ENCODE measurements at regions not wholly inside any gene's neighbourhood (a gene's known extent, or its start where the extent isn't known, plus 50 kb on each side); places are given as distances from the start of the nearest gene placed in this dataset.

DNA sequence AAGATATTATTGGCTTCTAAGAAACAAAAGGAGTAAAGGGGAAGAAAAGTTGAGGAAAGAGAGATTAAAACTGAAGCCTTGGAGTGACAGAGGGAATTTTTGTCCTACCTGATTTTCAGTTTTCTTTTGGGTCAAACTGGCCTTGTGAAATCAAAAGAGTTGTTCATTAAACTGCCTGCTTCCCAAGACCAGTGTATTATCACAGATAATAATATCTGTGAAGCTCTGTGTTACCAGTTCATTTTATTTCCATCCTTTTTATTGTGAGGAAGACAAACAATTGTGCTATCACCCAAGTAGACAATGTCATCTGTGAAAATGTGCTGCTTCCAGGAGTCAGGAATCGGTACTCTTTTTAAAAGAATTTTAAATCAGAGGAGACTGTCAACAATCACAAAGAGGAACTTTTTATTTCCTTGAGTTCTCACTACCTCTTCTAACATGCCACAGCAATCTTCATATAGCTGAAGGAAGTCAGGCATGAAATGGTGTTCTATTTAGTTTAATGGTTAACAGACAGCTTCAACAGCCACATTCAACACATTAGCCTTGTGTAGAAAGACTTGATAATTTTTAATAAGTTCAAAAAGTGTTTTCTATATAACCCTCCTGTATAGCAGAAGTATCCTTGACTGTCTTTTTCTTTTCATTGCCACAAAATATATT lies 554.8 kb downstream of the PIK3C3 start:
- no peak overlapping the region for H3K27ac ChIP-seq (ENCODE audit: extremely low read depth, low read depth, low read length)
- POLR2A ChIA-PET, result no interaction called here
- no peaks in the 10 kb centered on the region for H3K4me1 ChIP-seq (replicated peaks in 1 of 2; ENCODE audit: control insufficient read depth in 2 of 2, insufficient read depth in 2 of 2, low read length in 2 of 2)
- no peak overlapping the region for H3K4me2 ChIP-seq (ENCODE audit: insufficient read depth, low read length)
- intact Hi-C loops (cut with micrococcal nuclease) (no loop called here), in situ Hi-C loops (cut with MboI) (no loop called here)
- no peak overlapping the region for H2AFZ ChIP-seq (ENCODE audit: low read depth, low read length)
- ATAC-seq (no peak), FAIRE-seq (no peak), DNase-seq (ENCODE audit: extremely low read depth in 1 of 4, low spot score in 3 of 4) (no peak)
- H3K9me1 ChIP-seq (ENCODE audit: control insufficient read depth, insufficient read depth, low read length), result no peaks in the 10 kb centered on the region
- CTCF ChIA-PET (ENCODE audit: low intra/inter-chr PET ratio), result no interaction called here
- H3K27me3 ChIP-seq (ENCODE audit: control insufficient read depth in 2 of 2, insufficient read depth in 2 of 2, low read length in 2 of 2), result no peaks in the 10 kb centered on the region
- 0% methylated on average over 1 of the region's 1 CpG for WGBS (ENCODE audit: insufficient coverage, low coverage, missing lambda C conversion rate)
- BruUV-seq (replicated peaks), result no TSS peak
- H3K9me3 ChIP-seq (replicated peaks; ENCODE audit: control insufficient read depth, insufficient read depth, low read depth, low read length), result no peaks in the 10 kb centered on the region
- H3K79me2 ChIP-seq (ENCODE audit: control insufficient read depth, insufficient read depth, low read length), result no peaks in the 10 kb centered on the region
- no peaks in the 10 kb centered on the region for H4K20me1 ChIP-seq (replicated peaks; ENCODE audit: control insufficient read depth, insufficient read depth, low read length)
- no peaks in the 10 kb centered on the region for H3K36me3 ChIP-seq (ENCODE audit: control insufficient read depth, insufficient read depth, low read length)
- H3K4me3 ChIP-seq, result no peak overlapping the region
- H3K9ac ChIP-seq (ENCODE audit: insufficient read depth in 1 of 2, low read depth in 2 of 2, low read length in 2 of 2), result no peak overlapping the region
- TF ChIP-seq ZNF76 (CRISPR knock-in tag; IDR thresholded peaks at IDR 0.05; ENCODE audit: borderline replicate concordance) (no peak), CBX8 (IDR thresholded peaks at IDR 0.05; ENCODE audit: borderline replicate concordance, extremely low read depth, low read depth, low read length, poor library complexity, severe bottlenecking) (no peak), POLR2G (IDR thresholded peaks at IDR 0.05; ENCODE audit: low read depth, low read length) (no peak), ZBTB7A (IDR thresholded peaks at IDR 0.05; ENCODE audit: borderline replicate concordance, control insufficient read depth, low read depth, low read length) (no peak), CBX5 (IDR thresholded peaks at IDR 0.05; ENCODE audit: borderline replicate concordance, low read depth) (no peak), SIRT6 (IDR thresholded peaks at IDR 0.05; ENCODE audit: low read depth, low read length) (no peak), MYC (IDR thresholded peaks at IDR 0.05; ENCODE audit: low read depth, low read length) (no peak), MYC (CRISPR knock-in tag; IDR thresholded peaks at IDR 0.05; ENCODE audit: borderline replicate concordance, low read depth) (no peak)
- TF ChIP-seq, protein P1, sequence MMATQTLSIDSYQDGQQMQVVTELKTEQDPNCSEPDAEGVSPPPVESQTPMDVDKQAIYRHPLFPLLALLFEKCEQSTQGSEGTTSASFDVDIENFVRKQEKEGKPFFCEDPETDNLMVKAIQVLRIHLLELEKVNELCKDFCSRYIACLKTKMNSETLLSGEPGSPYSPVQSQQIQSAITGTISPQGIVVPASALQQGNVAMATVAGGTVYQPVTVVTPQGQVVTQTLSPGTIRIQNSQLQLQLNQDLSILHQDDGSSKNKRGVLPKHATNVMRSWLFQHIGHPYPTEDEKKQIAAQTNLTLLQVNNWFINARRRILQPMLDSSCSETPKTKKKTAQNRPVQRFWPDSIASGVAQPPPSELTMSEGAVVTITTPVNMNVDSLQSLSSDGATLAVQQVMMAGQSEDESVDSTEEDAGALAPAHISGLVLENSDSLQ (IDR thresholded peaks at IDR 0.05), result no peak
